ENCODE measurements at regions not wholly inside any gene's neighbourhood (a gene's known extent, or its start where the extent isn't known, plus 50 kb on each side); places are given as distances from the start of the nearest gene placed in this dataset.

DNA sequence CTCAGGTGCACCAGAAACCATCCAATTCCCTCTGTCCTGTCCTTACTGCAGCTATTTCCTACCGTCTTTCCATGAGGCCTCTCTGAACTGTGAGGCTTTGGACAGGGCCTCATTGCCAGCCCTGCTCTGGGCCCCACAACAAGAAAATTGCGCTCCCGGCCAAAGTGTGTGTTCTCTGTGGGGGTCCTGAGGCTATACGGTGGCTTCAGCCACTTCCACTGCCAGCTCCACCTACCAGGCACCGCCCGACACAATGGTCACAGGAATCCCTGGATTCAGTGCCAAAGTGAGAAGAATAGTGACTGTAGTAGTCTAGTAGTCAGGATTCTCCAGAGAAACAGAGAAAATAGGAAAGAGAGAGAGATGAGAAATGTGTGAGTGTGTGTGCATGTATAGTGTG lies 140.2 kb downstream of the IRS1 start:
- no peak for TF ChIP-seq CTCF (IDR thresholded peaks at IDR 0.05)
- no peak for TF ChIP-seq POLR2A (IDR thresholded peaks at IDR 0.05)
